ENCODE measurements at regions not wholly inside any gene's neighbourhood (a gene's known extent, or its start where the extent isn't known, plus 50 kb on each side); places are given as distances from the start of the nearest gene placed in this dataset.
A peak's percentile ranks its signal among the peaks of the same experiment; 100 is the strongest.

DNA sequence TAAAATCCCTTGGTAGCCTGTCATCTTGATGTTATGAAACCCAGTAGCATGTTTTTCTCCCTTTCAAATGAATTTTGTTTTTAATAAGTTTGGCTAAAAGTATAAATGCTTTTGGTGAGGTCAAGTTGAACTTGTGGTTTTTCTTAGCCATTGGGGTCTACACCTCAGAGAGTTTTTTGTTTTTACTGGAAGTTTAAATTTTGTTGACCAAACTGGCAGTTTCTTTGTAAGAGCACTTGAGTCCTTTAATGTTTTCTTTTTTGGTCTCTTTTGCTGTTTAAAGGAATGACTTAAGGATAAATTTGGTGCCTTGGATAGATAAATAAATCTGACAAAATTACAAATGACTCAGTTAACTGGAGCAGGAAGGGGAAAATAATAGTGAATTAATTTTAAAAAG, 577.3 kb downstream of the SATB2 start:
- no peaks in the 10 kb centered on the region for H3K27me3 ChIP-seq (replicated peaks; ENCODE audit: insufficient read depth)
- ATAC-seq (ENCODE audit: insufficient number of reproducible peaks, low FRiP score, low read depth) (no peak), DNase-seq (ENCODE audit: low spot score) (no peak)
- TF ChIP-seq, protein P1, sequence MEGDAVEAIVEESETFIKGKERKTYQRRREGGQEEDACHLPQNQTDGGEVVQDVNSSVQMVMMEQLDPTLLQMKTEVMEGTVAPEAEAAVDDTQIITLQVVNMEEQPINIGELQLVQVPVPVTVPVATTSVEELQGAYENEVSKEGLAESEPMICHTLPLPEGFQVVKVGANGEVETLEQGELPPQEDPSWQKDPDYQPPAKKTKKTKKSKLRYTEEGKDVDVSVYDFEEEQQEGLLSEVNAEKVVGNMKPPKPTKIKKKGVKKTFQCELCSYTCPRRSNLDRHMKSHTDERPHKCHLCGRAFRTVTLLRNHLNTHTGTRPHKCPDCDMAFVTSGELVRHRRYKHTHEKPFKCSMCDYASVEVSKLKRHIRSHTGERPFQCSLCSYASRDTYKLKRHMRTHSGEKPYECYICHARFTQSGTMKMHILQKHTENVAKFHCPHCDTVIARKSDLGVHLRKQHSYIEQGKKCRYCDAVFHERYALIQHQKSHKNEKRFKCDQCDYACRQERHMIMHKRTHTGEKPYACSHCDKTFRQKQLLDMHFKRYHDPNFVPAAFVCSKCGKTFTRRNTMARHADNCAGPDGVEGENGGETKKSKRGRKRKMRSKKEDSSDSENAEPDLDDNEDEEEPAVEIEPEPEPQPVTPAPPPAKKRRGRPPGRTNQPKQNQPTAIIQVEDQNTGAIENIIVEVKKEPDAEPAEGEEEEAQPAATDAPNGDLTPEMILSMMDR (IDR thresholded peaks at IDR 0.05) = no peak
- peaks cover 20 to 41% of the 10 kb centered on the region in 2 donors for H3K4me1 ChIP-seq (ENCODE audit: control insufficient read depth in 1 of 2, low read depth in 2 of 2)
- peak overlapping the region; percentile 31 for H3K4me3 ChIP-seq
- no peaks in the 10 kb centered on the region for H3K36me3 ChIP-seq
- H3K27ac ChIP-seq = peak overlapping the region; percentile 61 to 76
- no peaks in the 10 kb centered on the region for H3K9me3 ChIP-seq

DNA sequence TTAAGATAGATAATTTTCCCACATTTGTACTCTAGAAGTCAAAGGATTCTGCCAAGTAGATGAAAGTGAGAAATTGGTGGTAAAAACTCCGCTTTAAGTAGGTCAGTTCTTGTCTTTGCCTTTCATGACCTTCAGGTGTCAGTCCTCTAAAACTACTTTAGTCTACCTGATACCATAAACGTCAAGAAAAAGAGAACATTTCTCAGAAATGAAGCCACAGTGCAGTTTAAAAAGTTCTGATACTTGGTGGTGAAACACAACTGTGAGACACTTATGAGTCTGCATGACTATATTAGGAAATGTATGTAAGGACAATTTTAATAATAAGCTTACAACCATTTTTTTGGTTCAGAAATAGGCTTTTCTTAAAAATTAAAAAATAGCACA, 583.3 kb downstream of the SATB2 start:
- no peaks in the 10 kb centered on the region for H3K36me3 ChIP-seq
- H3K4me1 ChIP-seq (ENCODE audit: control insufficient read depth in 1 of 2, low read depth in 2 of 2) = peaks cover 9 to 44% of the 10 kb centered on the region in 2 donors
- H3K27me3 ChIP-seq (replicated peaks; ENCODE audit: insufficient read depth) = no peaks in the 10 kb centered on the region
- DNase-seq (ENCODE audit: low spot score) (no peak), ATAC-seq (ENCODE audit: insufficient number of reproducible peaks, low FRiP score, low read depth) (no peak)
- TF ChIP-seq, protein P1 (IDR thresholded peaks at IDR 0.05) = no peak
- H3K9me3 ChIP-seq = no peaks in the 10 kb centered on the region
- no peak overlapping the region for H3K4me3 ChIP-seq
- H3K27ac ChIP-seq = peak overlapping the region; percentile 58 to 88

DNA sequence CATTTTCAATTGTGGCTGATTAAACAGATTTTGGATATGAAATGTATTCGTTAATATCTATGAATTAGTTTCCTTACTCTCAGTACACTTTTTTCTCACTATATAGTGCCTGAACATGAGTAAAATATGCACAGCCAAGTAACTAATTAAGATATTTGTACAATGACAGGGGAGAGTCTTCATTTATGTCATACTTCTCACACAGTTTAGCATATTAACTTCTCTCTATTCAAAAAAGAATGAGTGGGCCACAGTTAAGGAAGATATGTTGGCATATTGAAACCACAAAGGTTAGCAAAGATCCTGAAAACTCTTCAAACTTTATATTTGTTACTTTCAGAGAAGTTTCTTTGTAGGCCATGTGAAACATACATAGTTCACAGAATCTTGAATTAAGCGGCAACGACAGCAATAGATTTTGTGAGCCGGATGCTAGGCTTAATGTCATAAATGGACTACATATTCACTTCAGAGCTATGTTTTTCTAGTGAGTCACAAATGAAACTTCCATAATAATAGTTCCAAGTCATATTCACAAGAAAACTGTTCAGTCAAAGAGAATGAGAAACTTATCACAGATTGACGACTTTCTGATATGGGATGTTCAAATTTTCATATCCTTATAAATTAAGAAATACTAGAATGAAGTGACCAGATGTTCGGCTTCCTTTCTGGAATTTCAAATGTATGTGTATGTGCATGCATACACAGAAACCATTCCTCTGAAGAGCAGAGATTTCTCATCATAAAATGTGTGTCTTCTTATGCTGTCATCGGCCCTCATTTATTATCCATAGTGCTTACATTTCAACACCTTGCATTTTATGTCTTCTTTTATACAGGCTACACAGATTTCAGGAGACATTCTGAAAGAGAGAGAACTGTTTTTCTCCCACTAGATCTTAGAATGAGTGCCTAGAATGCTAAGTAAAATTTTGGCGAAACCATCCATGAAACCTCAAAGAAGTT, 584.0 kb downstream of the SATB2 start:
- TF ChIP-seq, protein P1 (IDR thresholded peaks at IDR 0.05) = no peak
- H3K36me3 ChIP-seq = no peaks in the 10 kb centered on the region

DNA sequence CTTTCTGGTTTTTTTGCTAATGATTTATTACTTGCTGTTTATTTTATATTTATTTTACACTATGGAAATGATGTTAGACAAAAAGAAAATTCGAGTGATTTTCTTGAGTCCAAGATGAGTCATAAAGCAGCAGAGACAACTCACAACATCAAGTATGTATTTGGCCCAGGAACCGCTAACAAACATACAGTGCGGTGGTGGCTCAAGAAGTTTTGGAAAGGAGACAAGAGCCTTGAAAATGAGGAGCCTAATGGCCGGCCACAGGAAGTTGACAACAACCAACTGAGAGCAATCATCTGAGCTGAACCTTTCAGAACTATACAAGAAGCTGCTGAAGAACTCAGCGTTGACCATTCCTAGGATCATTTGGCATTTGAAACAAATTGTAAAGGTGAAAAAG, 594.1 kb downstream of the SATB2 start:
- H3K27ac ChIP-seq = no peak overlapping the region
- ATAC-seq (ENCODE audit: insufficient number of reproducible peaks, low FRiP score, low read depth) = no peak
- TF ChIP-seq, protein P1 (IDR thresholded peaks at IDR 0.05) = no peak
- no peak for DNase-seq (ENCODE audit: low spot score)
- H3K9me3 ChIP-seq = no peaks in the 10 kb centered on the region
- no peaks in the 10 kb centered on the region for H3K36me3 ChIP-seq
- H3K27me3 ChIP-seq (replicated peaks; ENCODE audit: insufficient read depth) = no peaks in the 10 kb centered on the region
- H3K4me1 ChIP-seq (ENCODE audit: control insufficient read depth in 1 of 2, low read depth in 2 of 2) = peaks cover 0 to 7% of the 10 kb centered on the region in 2 donors
- H3K4me3 ChIP-seq = no peak overlapping the region

More for the DNA sequence above, 584.0 kb downstream of the SATB2 start:
- peaks cover 9 to 39% of the 10 kb centered on the region in 2 donors for H3K4me1 ChIP-seq (ENCODE audit: control insufficient read depth in 1 of 2, low read depth in 2 of 2)
- DNase-seq (ENCODE audit: low spot score) (no peak), ATAC-seq (ENCODE audit: insufficient number of reproducible peaks, low FRiP score, low read depth) (peak; percentile 50)
- H3K27me3 ChIP-seq (replicated peaks; ENCODE audit: insufficient read depth) = no peaks in the 10 kb centered on the region
- H3K4me3 ChIP-seq = no peak overlapping the region
- peak overlapping the region; percentile 58 to 88 for H3K27ac ChIP-seq
- H3K9me3 ChIP-seq = no peaks in the 10 kb centered on the region

DNA sequence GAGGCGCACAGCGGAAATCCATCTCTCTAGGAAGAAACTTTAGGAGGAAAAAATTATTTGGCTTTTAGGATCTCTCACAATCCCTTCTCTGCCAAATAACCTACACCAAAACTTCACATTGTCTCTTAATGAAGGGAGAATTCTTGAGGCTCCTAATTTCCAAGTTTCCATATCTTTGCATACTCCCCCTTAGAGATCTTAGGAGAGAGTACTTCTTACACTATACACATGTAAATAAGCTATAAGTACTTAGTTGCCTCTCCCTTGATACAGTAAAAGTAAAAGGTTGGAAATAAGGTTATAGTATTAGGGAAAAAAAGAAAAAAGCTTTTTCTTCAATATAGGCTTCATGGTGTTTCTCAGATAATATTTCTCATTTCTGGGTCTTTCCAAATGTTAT, 596.7 kb downstream of the SATB2 start:
- no peaks in the 10 kb centered on the region for H3K36me3 ChIP-seq
- peaks cover 0 to 7% of the 10 kb centered on the region in 2 donors for H3K4me1 ChIP-seq (ENCODE audit: control insufficient read depth in 1 of 2, low read depth in 2 of 2)
- no peak overlapping the region for H3K27ac ChIP-seq
- H3K27me3 ChIP-seq (replicated peaks; ENCODE audit: insufficient read depth) = no peaks in the 10 kb centered on the region
- DNase-seq (ENCODE audit: low spot score) (no peak), ATAC-seq (ENCODE audit: insufficient number of reproducible peaks, low FRiP score, low read depth) (no peak)
- H3K9me3 ChIP-seq = peaks cover 5% of the 10 kb centered on the region
- TF ChIP-seq, protein P1 (IDR thresholded peaks at IDR 0.05) = no peak
- no peak overlapping the region for H3K4me3 ChIP-seq
